GM12878 (cell line): ENCODE measurements at regions not wholly inside any gene's neighbourhood (a gene's known extent, or its start where the extent isn't known, plus 50 kb on each side); places are given as distances from the start of the nearest gene placed in this dataset.

ENCODE experiments used
- ATAC-seq: fragments of 200-7000 bp; cut with Tn5 transposase; 3 replicates; pipeline ENCODE4 v1.9.1; 2020; ENCODE audit warnings: mild to moderate bottlenecking, moderate library complexity
- BruUV-seq: library from RNA; stranded (reverse); fragments of 400-500 nt; replicated peaks from 2 replicates; lab custom pipeline; 2021; lab: Mats Ljungman, UMichigan
- CTCF ChIA-PET: fragments of 300-600 bp; sonication (Branson Sonifier 250); formaldehyde crosslinking; extraction: SDS; loops from one replicate; lab custom pipeline; 2021; ENCODE audit warnings: inconsistent platforms; lab: Yijun Ruan, JAX
- POLR2A ChIA-PET: fragments of 350-600 bp; formaldehyde crosslinking; extraction: SDS; loops from one replicate; lab custom pipeline; 2021; ENCODE audit warnings: inconsistent platforms; lab: Charles Lee
- RAD21 ChIA-PET: fragments of 300-600 bp; sonication (Branson Sonifier 250); formaldehyde crosslinking; loops from one replicate; lab custom pipeline; 2023; ENCODE audit warnings: antibody characterized with exemption; ENCODE audit not compliant: unreplicated experiment; lab: Charles Lee
- SMC1A ChIA-PET: fragments of 300-600 bp; sonication (Branson Sonifier 250); formaldehyde crosslinking; loops from one replicate; lab custom pipeline; 2023; ENCODE audit not compliant: unreplicated experiment, uncharacterized antibody; lab: Charles Lee
- DNase-seq: peaks from one replicate; pipeline ENCODE4 v3.0.0-alpha.2; 2011; ENCODE audit warnings: low read depth, low spot score
- FAIRE-seq: peaks from 3 replicates; lab custom pipeline; 2011; peaks lifted over from hg19 to GRCh38; lab: Jason Lieb, UNC
- H2AFZ ChIP-seq: 2 replicates; pipeline ENCODE4 v1.6.0; 2011; ENCODE audit warnings: low read depth, low read length, control low read depth; ENCODE audit not compliant: control insufficient read depth
- H3K27ac ChIP-seq: 2 replicates; pipeline ENCODE4 v1.5.1; 2011; ENCODE audit warnings: control low read depth; ENCODE audit not compliant: control insufficient read depth, insufficient read depth
- H3K27me3 ChIP-seq, 2 experiments: replicated peaks in 1 of 2; 2 replicates each; pipeline versions ENCODE4 v1.6.0 to v1.6.1; 2011; ENCODE audit warnings: low read length in 1 of 2; ENCODE audit not compliant: control insufficient read depth in 2 of 2, insufficient read depth in 2 of 2
- H3K36me3 ChIP-seq, 2 experiments: 2 replicates each; pipeline ENCODE4 v1.5.1; 2011; ENCODE audit warnings: low read length in 1 of 2; ENCODE audit not compliant: control insufficient read depth in 2 of 2, insufficient read depth in 2 of 2
- H3K4me1 ChIP-seq: 2 replicates; pipeline ENCODE4 v1.6.1; 2011; ENCODE audit warnings: mild to moderate bottlenecking, low read length, moderate library complexity, mixed read lengths; ENCODE audit not compliant: control insufficient read depth, insufficient read depth
- H3K4me2 ChIP-seq: 2 replicates; pipeline ENCODE4 v1.6.0; 2011; ENCODE audit warnings: control low read depth; ENCODE audit not compliant: control insufficient read depth, insufficient read depth
- H3K4me3 ChIP-seq: fragments of 200-600 bp; sonication (generic); 2 replicates; pipeline ENCODE4 v1.5.1; 2016
- H3K79me2 ChIP-seq: 2 replicates; pipeline ENCODE4 v1.6.0; 2011; ENCODE audit warnings: low read length; ENCODE audit not compliant: control insufficient read depth, insufficient read depth
- H3K9ac ChIP-seq: 2 replicates; pipeline ENCODE4 v1.8.0; 2011; ENCODE audit warnings: low read length, control low read depth, mixed read lengths; ENCODE audit not compliant: control insufficient read depth, insufficient read depth
- H3K9me3 ChIP-seq: replicated peaks from 3 replicates; pipeline ENCODE4 v1.5.1; 2011; ENCODE audit warnings: mild to moderate bottlenecking, low read length; ENCODE audit not compliant: control insufficient read depth, insufficient read depth
- H4K20me1 ChIP-seq: 2 replicates; pipeline ENCODE4 v1.6.0; 2011; ENCODE audit not compliant: control insufficient read depth, insufficient read depth
- ATF3 ChIP-seq: IDR thresholded peaks from 2 replicates; pipeline ENCODE4 v1.6.1; 2011; ENCODE audit warnings: low read depth, mild to moderate bottlenecking, low read length, moderate library complexity, borderline replicate concordance; ENCODE audit errors: extremely low read depth
- CBX3 ChIP-seq: fragments of 200-600 bp; sonication (generic); IDR thresholded peaks from 2 replicates; pipeline ENCODE4 v1.6.1; 2016; ENCODE audit warnings: low read depth, borderline replicate concordance
- NFYB ChIP-seq: IDR thresholded peaks from 2 replicates; pipeline ENCODE4 v1.6.1; 2011; ENCODE audit warnings: low read depth, mild to moderate bottlenecking, low read length, improper control_type of control experiment, moderate library complexity; ENCODE audit not compliant: insufficient read depth
- NKRF ChIP-seq: fragments of 450-650 bp; conservative IDR thresholded peaks from 2 replicates; pipeline ENCODE4 v1.6.1; 2017; ENCODE audit warnings: mild to moderate bottlenecking, moderate library complexity
- RB1 ChIP-seq: fragments of 450-650 bp; formaldehyde crosslinking; IDR thresholded peaks from 2 replicates; pipeline ENCODE4 v1.6.1; 2017; ENCODE audit warnings: mild to moderate bottlenecking, borderline replicate concordance
- SKIL ChIP-seq: fragments of 450-650 bp; IDR thresholded peaks from 2 replicates; pipeline ENCODE4 v1.6.1; 2017; ENCODE audit warnings: mild to moderate bottlenecking, low read depth, inconsistent platforms; ENCODE audit not compliant: poor library complexity, severe bottlenecking
- USF2 ChIP-seq: IDR thresholded peaks from 2 replicates; pipeline ENCODE4 v1.6.1; 2011; ENCODE audit warnings: low read depth, low read length, improper control_type of control experiment, borderline replicate concordance
- ZBTB33 ChIP-seq: fragments of 450-650 bp; IDR thresholded peaks from 2 replicates; pipeline ENCODE4 v1.6.1; 2017; ENCODE audit warnings: mild to moderate bottlenecking
- WGBS: methylation state at CpG from one replicate; pipeline ENCODE4 v1.1.6; 2016; ENCODE audit warnings: low lambda C conversion rate; ENCODE audit not compliant: insufficient replicate concordance, insufficient coverage; ENCODE audit errors: missing lambda C conversion rate; 5-methylcytosine and 5-hydroxymethylcytosine counted together
- in situ Hi-C: fragments of 300-500 bp; cut with MboI; formaldehyde crosslinking; loops from 9 replicates; pipeline ENCODE4 v1.14.3; 2018; ENCODE audit warnings: mixed read lengths
- intact Hi-C: fragments of 100-400 bp; cut with micrococcal nuclease; formaldehyde crosslinking; loops from one replicate; pipeline ENCODE4 v1.14.2; 2022; ENCODE audit not compliant: unreplicated experiment

- FAIRE-seq: peak; percentile 31
These were observed 407.6 kb downstream of the LRFN5 start for GRCh38 chr14:42014301-42014700.

GRCh38 chr14:42013559-42013958, 406.9 kb downstream of the LRFN5 start:
- Histone ChIP-seq H3K4me3 (no peak overlapping the region), H3K27me3 (no peaks in the 10 kb centered on the region), H3K79me2 (no peaks in the 10 kb centered on the region), H4K20me1 (no peaks in the 10 kb centered on the region), H2AFZ (no peak overlapping the region), H3K36me3 (no peaks in the 10 kb centered on the region), H3K27ac (no peak overlapping the region), H3K4me2 (no peak overlapping the region), H3K9ac (no peak overlapping the region), H3K9me3 (no peaks in the 10 kb centered on the region), H3K4me1 (no peaks in the 10 kb centered on the region)
- FAIRE-seq: no peak
- DNase-seq: no peak
- RAD21 ChIA-PET: no interaction called here
- CTCF ChIA-PET: no interaction called here
- no TSS peak for BruUV-seq
- in situ Hi-C loops: no loop called here
- no peak for ATAC-seq
- 10% methylated on average over 2 of the region's 2 CpGs for WGBS
- intact Hi-C loops: no loop called here
- POLR2A ChIA-PET: no interaction called here
- SMC1A ChIA-PET: interaction anchor here (0.6 kb wide), 1 partner anchor 27 kb away, joined by 3 read pairs; no protein-coding TSS in a partner anchor
- TF ChIP-seq SKIL (no peak), USF2 (no peak), ZBTB33 (no peak), ATF3 (no peak)

More at GRCh38 chr14:42014301-42014700, 407.6 kb downstream of the LRFN5 start:
- WGBS: 0% methylated on average over 3 of the region's 3 CpGs
- no peaks in the 10 kb centered on the region for H3K4me1 ChIP-seq
- no peak for TF ChIP-seq RB1
- no peak for TF ChIP-seq NKRF
- TF ChIP-seq NFYB: no peak
- no peak for TF ChIP-seq CBX3
- no peaks in the 10 kb centered on the region for H3K27me3 ChIP-seq
- H2AFZ ChIP-seq: no peak overlapping the region
- DNase-seq: no peak
- in situ Hi-C loops (no loop called here), intact Hi-C loops (no loop called here)
- H3K4me2 ChIP-seq: no peak overlapping the region
- RAD21 ChIA-PET: no interaction called here
- CTCF ChIA-PET: no interaction called here
- no peaks in the 10 kb centered on the region for H3K9me3 ChIP-seq
- POLR2A ChIA-PET: no interaction called here
- no peak for ATAC-seq
- no peaks in the 10 kb centered on the region for H3K36me3 ChIP-seq
- H3K79me2 ChIP-seq: no peaks in the 10 kb centered on the region
- SMC1A ChIA-PET: no interaction called here
- H4K20me1 ChIP-seq: no peaks in the 10 kb centered on the region
- H3K4me3 ChIP-seq: no peak overlapping the region
- no peak overlapping the region for H3K27ac ChIP-seq
- no TSS peak for BruUV-seq
- H3K9ac ChIP-seq: no peak overlapping the region
